ENCODE measurements at regions not wholly inside any gene's neighbourhood (a gene's known extent, or its start where the extent isn't known, plus 50 kb on each side); places are given as distances from the start of the nearest gene placed in this dataset.
A peak's percentile ranks its signal among the peaks of the same experiment; 100 is the strongest.

GRCh38 chr3:193844472-193844871 lies 251.5 kb downstream of the OPA1 start:
- TF ChIP-seq, protein P1, sequence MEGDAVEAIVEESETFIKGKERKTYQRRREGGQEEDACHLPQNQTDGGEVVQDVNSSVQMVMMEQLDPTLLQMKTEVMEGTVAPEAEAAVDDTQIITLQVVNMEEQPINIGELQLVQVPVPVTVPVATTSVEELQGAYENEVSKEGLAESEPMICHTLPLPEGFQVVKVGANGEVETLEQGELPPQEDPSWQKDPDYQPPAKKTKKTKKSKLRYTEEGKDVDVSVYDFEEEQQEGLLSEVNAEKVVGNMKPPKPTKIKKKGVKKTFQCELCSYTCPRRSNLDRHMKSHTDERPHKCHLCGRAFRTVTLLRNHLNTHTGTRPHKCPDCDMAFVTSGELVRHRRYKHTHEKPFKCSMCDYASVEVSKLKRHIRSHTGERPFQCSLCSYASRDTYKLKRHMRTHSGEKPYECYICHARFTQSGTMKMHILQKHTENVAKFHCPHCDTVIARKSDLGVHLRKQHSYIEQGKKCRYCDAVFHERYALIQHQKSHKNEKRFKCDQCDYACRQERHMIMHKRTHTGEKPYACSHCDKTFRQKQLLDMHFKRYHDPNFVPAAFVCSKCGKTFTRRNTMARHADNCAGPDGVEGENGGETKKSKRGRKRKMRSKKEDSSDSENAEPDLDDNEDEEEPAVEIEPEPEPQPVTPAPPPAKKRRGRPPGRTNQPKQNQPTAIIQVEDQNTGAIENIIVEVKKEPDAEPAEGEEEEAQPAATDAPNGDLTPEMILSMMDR (IDR thresholded peaks at IDR 0.05) = no peak
- H3K9me3 Mint-ChIP-seq = peaks cover 5% of the 10 kb centered on the region
- H3K4me3 Mint-ChIP-seq = no peak overlapping the region
- no peak for DNase-seq
- peaks cover 20% of the 10 kb centered on the region for H3K4me1 Mint-ChIP-seq
- H3K27ac Mint-ChIP-seq = no peak overlapping the region
- peaks cover 6% of the 10 kb centered on the region for H3K27me3 Mint-ChIP-seq (ENCODE audit: low read depth, poor library complexity)
- H3K36me3 Mint-ChIP-seq (ENCODE audit: low read depth) = peaks cover 2% of the 10 kb centered on the region

DNA sequence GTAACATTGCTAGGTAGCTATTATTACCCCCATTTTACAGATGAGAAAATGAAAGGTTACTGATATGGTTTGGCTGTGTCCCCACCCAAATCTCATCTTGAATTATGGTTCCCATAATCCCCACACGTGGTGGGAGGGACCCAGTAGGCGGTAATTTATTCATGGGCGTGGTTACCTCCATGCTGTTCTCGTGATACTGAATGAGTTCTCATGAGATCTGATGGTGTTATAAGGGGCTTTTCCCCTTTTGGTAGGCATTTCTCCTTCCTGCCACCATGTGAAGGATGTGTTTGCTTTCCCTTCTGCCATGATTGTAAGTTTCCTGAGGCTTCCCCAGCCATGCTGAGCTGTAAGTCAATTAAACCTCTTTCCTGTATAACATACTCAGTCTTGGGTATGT lies 252.1 kb downstream of the OPA1 start:
- H3K27me3 Mint-ChIP-seq (ENCODE audit: low read depth, poor library complexity) = peaks cover 6% of the 10 kb centered on the region
- no peak for DNase-seq
- H3K27ac Mint-ChIP-seq = no peak overlapping the region
- peaks cover 7% of the 10 kb centered on the region for H3K9me3 Mint-ChIP-seq
- H3K4me1 Mint-ChIP-seq = peaks cover 22% of the 10 kb centered on the region
- TF ChIP-seq, protein P1 (IDR thresholded peaks at IDR 0.05) = no peak
- no peak overlapping the region for H3K4me3 Mint-ChIP-seq
- H3K36me3 Mint-ChIP-seq (ENCODE audit: low read depth) = peaks cover 4% of the 10 kb centered on the region

- H3K27ac Mint-ChIP-seq = peak overlapping the region; percentile 12
- peaks cover 4% of the 10 kb centered on the region for H3K36me3 Mint-ChIP-seq (ENCODE audit: low read depth)
- H3K9me3 Mint-ChIP-seq = peaks cover 7% of the 10 kb centered on the region
- no peak overlapping the region for H3K4me3 Mint-ChIP-seq
- DNase-seq = no peak
- TF ChIP-seq, protein P1 (IDR thresholded peaks at IDR 0.05) = no peak
- peaks cover 30% of the 10 kb centered on the region for H3K4me1 Mint-ChIP-seq
- H3K27me3 Mint-ChIP-seq (ENCODE audit: low read depth, poor library complexity) = peaks cover 3% of the 10 kb centered on the region
Measured at GRCh38 chr3:193846569-193846968, 253.6 kb downstream of the OPA1 start.

GRCh38 chr3:193847402-193847801 lies 254.4 kb downstream of the OPA1 start:
- peaks cover 37% of the 10 kb centered on the region for H3K4me1 Mint-ChIP-seq
- H3K4me3 Mint-ChIP-seq = no peak overlapping the region
- DNase-seq = no peak
- no peak overlapping the region for H3K27ac Mint-ChIP-seq
- peaks cover 4% of the 10 kb centered on the region for H3K36me3 Mint-ChIP-seq (ENCODE audit: low read depth)
- peaks cover 7% of the 10 kb centered on the region for H3K9me3 Mint-ChIP-seq
- TF ChIP-seq, protein P1 (IDR thresholded peaks at IDR 0.05) = no peak
- peaks cover 2% of the 10 kb centered on the region for H3K27me3 Mint-ChIP-seq (ENCODE audit: low read depth, poor library complexity)

DNA sequence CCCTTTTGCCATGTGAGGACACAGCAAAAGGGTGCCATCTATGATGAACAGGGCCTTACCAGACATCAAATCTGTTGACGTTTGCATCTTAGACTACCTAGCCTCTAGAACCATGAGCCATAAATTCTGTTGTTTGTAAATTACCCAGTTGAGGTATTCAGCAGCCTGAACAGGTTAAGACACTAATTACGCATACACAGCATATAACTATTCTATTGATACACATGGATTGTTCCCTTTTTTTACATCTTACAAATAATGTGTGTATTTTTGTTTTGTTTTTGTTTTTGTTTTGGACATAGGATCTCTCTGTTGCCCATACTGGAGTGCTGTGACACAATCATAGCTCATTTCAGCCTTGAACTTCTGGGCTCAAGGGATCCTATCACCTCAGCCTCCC lies 255.5 kb downstream of the OPA1 start:
- H3K27ac Mint-ChIP-seq = no peak overlapping the region
- H3K27me3 Mint-ChIP-seq (ENCODE audit: low read depth, poor library complexity) = peaks cover under 1% of the 10 kb centered on the region

DNA sequence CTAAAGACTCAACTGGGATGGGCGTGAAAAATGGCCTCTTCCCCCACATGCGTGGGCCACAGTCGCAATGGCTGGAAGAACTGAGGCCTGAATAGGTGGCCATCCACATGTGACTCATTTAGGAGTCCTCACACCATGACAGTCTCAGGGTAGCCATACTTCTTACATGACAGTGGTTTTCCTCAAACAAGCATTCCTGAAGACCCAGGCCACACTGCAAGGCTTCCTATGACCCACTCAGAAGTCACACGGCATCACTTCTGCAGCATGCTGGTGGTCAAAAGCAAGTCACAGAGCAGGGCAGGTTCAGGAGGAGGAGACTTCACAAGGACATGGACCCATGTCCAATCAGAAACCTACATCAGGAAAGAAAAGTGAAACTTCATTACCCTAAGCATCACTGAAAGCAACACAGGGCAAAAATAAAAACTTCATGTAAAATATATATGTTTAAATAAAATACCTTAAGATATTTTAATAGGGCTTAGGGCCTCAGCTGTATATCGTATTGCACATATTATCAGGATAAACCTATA lies 257.1 kb downstream of the OPA1 start:
- no peak for DNase-seq
- Mint-ChIP-seq H3K4me1 (peaks cover 35% of the 10 kb centered on the region), H3K27me3 (ENCODE audit: low read depth, poor library complexity) (peaks cover 7% of the 10 kb centered on the region), H3K36me3 (ENCODE audit: low read depth) (peaks cover 4% of the 10 kb centered on the region), H3K9me3 (peaks cover 7% of the 10 kb centered on the region), H3K27ac (no peak overlapping the region), H3K4me3 (no peak overlapping the region)
- TF ChIP-seq, protein P1 (IDR thresholded peaks at IDR 0.05) = no peak

More for the DNA sequence above, 255.5 kb downstream of the OPA1 start:
- TF ChIP-seq, protein P1 (IDR thresholded peaks at IDR 0.05) = no peak
- H3K4me1 Mint-ChIP-seq = peaks cover 41% of the 10 kb centered on the region
- H3K9me3 Mint-ChIP-seq = peaks cover 7% of the 10 kb centered on the region
- no peak overlapping the region for H3K4me3 Mint-ChIP-seq
- peaks cover 4% of the 10 kb centered on the region for H3K36me3 Mint-ChIP-seq (ENCODE audit: low read depth)
- no peak for DNase-seq

Data from nephron progenitor cell (in vitro differentiated cells).